ENCODE measurements at regions not wholly inside any gene's neighbourhood (a gene's known extent, or its start where the extent isn't known, plus 50 kb on each side); places are given as distances from the start of the nearest gene placed in this dataset.

DNA sequence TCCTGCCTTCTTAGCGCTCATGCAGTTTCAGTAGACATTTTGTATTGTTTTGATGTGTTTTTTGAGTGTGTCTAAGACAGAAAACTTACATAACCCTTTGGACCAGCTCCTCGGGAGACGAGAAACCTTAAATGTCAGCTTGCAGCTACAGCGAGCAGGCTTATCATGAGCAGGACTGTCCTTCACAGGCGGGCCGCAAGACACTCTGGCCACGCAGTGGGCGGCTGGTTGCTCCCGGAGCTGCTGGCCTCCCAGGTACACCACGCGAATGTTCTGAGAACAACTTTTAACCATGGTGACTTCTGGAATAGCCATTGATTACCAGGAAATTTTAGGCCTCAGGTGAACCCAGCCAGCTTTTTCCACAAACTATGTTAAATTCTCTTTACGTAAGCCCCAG, 164.1 kb upstream of the DIO3 start:
- no peaks in the 10 kb centered on the region for H3K79me2 ChIP-seq (ENCODE audit: insufficient read depth, low read length)
- H3K4me3 ChIP-seq (replicated peaks in 1 of 3; ENCODE audit: insufficient read depth in 1 of 3, low read depth in 2 of 3, low read length in 3 of 3) = no peak overlapping the region
- POLR2A ChIA-PET = interaction anchor here (0.7 to 1.1 kb wide), 2 partner anchors 78 to 109 kb away, joined by 3 read pairs; no protein-coding TSS in a partner anchor
- no peaks in the 10 kb centered on the region for H3K4me1 ChIP-seq (ENCODE audit: insufficient read depth, low read length)
- WGBS (ENCODE audit: low lambda C conversion rate) = 58% methylated on average over 9 of the region's 12 CpGs
- H3K36me3 ChIP-seq (replicated peaks in 1 of 2; ENCODE audit: control insufficient read depth in 1 of 2, insufficient read depth in 2 of 2, low read length in 2 of 2) = no peaks in the 10 kb centered on the region
- FAIRE-seq (no peak), ATAC-seq (no peak), DNase-seq (ENCODE audit: low spot score) (no peak)
- H3K9me3 ChIP-seq (ENCODE audit: low read length) = no peaks in the 10 kb centered on the region
- H2AFZ ChIP-seq (ENCODE audit: low read length) = no peak overlapping the region
- no peak overlapping the region for H3K27ac ChIP-seq (ENCODE audit: extremely low read length, insufficient read depth, low read length)
- no peak overlapping the region for H3K4me2 ChIP-seq (ENCODE audit: low read depth, low read length)
- intact Hi-C loops (cut with micrococcal nuclease; ENCODE audit: unreplicated experiment) = no loop called here
- H3K9ac ChIP-seq (ENCODE audit: insufficient read depth, low read depth, low read length) = no peak overlapping the region
- no peaks in the 10 kb centered on the region for H4K20me1 ChIP-seq (ENCODE audit: insufficient read depth, low read length)
- peaks cover 0 to 29% of the 10 kb centered on the region in 2 experiments; a peak in 2 of 5 replicates for H3K27me3 ChIP-seq (ENCODE audit: control insufficient read depth in 1 of 2, insufficient read depth in 2 of 2, low read length in 2 of 2)
- in situ Hi-C loops (cut with HindIII; ENCODE audit: extremely low pct_ligation_motif_present, low pct_unique_long_range_greater_than_20kb) = no loop called here
- CTCF ChIA-PET (ENCODE audit: low intra/inter-chr PET ratio, low total read pairs) = no interaction called here
- no TSS peak for BruUV-seq (replicated peaks)
- no peak for TF ChIP-seq FOSL1 (CRISPR knock-in tag; IDR thresholded peaks at IDR 0.05; ENCODE audit: borderline replicate concordance)
- TF ChIP-seq ZNF33A (CRISPR knock-in tag; IDR thresholded peaks at IDR 0.05; ENCODE audit: borderline replicate concordance) = no peak

DNA sequence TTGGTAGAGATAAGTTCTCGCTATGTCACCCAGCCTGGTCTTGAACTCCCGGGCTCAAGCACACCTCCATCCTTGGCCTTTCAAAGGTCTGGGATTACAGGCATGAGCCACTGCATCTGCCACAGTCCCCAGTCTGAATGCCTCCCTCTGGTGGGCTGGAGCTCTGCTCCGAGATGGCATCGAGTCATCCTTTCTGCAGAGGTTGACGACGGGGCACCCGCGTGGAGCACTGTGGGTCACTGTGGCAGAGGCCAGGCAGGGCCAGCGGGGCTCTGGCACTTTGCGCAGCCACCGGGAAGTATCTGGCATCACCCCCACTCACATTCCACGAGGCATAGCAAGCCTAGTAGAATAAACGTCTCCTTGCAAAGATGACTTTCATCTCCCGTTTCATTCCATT, 163.3 kb upstream of the DIO3 start:
- Histone ChIP-seq H4K20me1 (ENCODE audit: insufficient read depth, low read length) (no peaks in the 10 kb centered on the region), H3K4me3 (replicated peaks in 1 of 3; ENCODE audit: insufficient read depth in 1 of 3, low read depth in 2 of 3, low read length in 3 of 3) (no peak overlapping the region), H3K27ac (ENCODE audit: extremely low read length, insufficient read depth, low read length) (no peak overlapping the region), H3K36me3 (replicated peaks in 1 of 2; ENCODE audit: control insufficient read depth in 1 of 2, insufficient read depth in 2 of 2, low read length in 2 of 2) (no peaks in the 10 kb centered on the region), H3K27me3 (ENCODE audit: control insufficient read depth in 1 of 2, insufficient read depth in 2 of 2, low read length in 2 of 2) (peaks cover 0 to 32% of the 10 kb centered on the region in 2 experiments; a peak in 2 of 5 replicates), H3K9ac (ENCODE audit: insufficient read depth, low read depth, low read length) (no peak overlapping the region), H3K4me1 (ENCODE audit: insufficient read depth, low read length) (no peaks in the 10 kb centered on the region), H3K9me3 (ENCODE audit: low read length) (no peaks in the 10 kb centered on the region), H2AFZ (ENCODE audit: low read length) (no peak overlapping the region), H3K79me2 (ENCODE audit: insufficient read depth, low read length) (no peaks in the 10 kb centered on the region), H3K4me2 (ENCODE audit: low read depth, low read length) (no peak overlapping the region)
- WGBS (ENCODE audit: low lambda C conversion rate) = 54% methylated on average over 14 of the region's 14 CpGs
- in situ Hi-C loops (cut with HindIII; ENCODE audit: extremely low pct_ligation_motif_present, low pct_unique_long_range_greater_than_20kb) = no loop called here
- BruUV-seq (replicated peaks) = no TSS peak
- FAIRE-seq (no peak), ATAC-seq (no peak), DNase-seq (ENCODE audit: low spot score) (no peak)
- intact Hi-C loops (cut with micrococcal nuclease; ENCODE audit: unreplicated experiment) = no loop called here
- CTCF ChIA-PET (ENCODE audit: low intra/inter-chr PET ratio, low total read pairs) = no interaction called here
- TF ChIP-seq, protein P1, sequence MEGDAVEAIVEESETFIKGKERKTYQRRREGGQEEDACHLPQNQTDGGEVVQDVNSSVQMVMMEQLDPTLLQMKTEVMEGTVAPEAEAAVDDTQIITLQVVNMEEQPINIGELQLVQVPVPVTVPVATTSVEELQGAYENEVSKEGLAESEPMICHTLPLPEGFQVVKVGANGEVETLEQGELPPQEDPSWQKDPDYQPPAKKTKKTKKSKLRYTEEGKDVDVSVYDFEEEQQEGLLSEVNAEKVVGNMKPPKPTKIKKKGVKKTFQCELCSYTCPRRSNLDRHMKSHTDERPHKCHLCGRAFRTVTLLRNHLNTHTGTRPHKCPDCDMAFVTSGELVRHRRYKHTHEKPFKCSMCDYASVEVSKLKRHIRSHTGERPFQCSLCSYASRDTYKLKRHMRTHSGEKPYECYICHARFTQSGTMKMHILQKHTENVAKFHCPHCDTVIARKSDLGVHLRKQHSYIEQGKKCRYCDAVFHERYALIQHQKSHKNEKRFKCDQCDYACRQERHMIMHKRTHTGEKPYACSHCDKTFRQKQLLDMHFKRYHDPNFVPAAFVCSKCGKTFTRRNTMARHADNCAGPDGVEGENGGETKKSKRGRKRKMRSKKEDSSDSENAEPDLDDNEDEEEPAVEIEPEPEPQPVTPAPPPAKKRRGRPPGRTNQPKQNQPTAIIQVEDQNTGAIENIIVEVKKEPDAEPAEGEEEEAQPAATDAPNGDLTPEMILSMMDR (CRISPR knock-in tag; IDR thresholded peaks at IDR 0.05) = peak; percentile 22; the same call in 1 of the 2 replicates
- TF ChIP-seq STAG1 (CRISPR knock-in tag; IDR thresholded peaks at IDR 0.05) (peak; percentile 37), SMAD9 (CRISPR knock-in tag; IDR thresholded peaks at IDR 0.05) (no peak), RARA (CRISPR knock-in tag; IDR thresholded peaks at IDR 0.05) (peak; percentile 27; the same call in 1 of the 2 replicates)
- TF ChIP-seq, protein P2, sequence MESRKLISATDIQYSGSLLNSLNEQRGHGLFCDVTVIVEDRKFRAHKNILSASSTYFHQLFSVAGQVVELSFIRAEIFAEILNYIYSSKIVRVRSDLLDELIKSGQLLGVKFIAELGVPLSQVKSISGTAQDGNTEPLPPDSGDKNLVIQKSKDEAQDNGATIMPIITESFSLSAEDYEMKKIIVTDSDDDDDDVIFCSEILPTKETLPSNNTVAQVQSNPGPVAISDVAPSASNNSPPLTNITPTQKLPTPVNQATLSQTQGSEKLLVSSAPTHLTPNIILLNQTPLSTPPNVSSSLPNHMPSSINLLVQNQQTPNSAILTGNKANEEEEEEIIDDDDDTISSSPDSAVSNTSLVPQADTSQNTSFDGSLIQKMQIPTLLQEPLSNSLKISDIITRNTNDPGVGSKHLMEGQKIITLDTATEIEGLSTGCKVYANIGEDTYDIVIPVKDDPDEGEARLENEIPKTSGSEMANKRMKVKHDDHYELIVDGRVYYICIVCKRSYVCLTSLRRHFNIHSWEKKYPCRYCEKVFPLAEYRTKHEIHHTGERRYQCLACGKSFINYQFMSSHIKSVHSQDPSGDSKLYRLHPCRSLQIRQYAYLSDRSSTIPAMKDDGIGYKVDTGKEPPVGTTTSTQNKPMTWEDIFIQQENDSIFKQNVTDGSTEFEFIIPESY (CRISPR knock-in tag; IDR thresholded peaks at IDR 0.05) = peak; percentile 56
- TF ChIP-seq, protein P3, sequence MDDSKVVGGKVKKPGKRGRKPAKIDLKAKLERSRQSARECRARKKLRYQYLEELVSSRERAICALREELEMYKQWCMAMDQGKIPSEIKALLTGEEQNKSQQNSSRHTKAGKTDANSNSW (CRISPR knock-in tag; IDR thresholded peaks at IDR 0.05; ENCODE audit: borderline replicate concordance) = no peak
- TF ChIP-seq, protein P4, sequence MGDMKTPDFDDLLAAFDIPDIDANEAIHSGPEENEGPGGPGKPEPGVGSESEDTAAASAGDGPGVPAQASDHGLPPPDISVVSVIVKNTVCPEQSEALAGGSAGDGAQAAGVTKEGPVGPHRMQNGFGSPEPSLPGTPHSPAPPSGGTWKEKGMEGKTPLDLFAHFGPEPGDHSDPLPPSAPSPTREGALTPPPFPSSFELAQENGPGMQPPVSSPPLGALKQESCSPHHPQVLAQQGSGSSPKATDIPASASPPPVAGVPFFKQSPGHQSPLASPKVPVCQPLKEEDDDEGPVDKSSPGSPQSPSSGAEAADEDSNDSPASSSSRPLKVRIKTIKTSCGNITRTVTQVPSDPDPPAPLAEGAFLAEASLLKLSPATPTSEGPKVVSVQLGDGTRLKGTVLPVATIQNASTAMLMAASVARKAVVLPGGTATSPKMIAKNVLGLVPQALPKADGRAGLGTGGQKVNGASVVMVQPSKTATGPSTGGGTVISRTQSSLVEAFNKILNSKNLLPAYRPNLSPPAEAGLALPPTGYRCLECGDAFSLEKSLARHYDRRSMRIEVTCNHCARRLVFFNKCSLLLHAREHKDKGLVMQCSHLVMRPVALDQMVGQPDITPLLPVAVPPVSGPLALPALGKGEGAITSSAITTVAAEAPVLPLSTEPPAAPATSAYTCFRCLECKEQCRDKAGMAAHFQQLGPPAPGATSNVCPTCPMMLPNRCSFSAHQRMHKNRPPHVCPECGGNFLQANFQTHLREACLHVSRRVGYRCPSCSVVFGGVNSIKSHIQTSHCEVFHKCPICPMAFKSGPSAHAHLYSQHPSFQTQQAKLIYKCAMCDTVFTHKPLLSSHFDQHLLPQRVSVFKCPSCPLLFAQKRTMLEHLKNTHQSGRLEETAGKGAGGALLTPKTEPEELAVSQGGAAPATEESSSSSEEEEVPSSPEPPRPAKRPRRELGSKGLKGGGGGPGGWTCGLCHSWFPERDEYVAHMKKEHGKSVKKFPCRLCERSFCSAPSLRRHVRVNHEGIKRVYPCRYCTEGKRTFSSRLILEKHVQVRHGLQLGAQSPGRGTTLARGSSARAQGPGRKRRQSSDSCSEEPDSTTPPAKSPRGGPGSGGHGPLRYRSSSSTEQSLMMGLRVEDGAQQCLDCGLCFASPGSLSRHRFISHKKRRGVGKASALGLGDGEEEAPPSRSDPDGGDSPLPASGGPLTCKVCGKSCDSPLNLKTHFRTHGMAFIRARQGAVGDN (CRISPR knock-in tag; IDR thresholded peaks at IDR 0.05) = 0 out of 2 replicates have a peak, but pooled peaks have one; percentile 16
- POLR2A ChIA-PET = interaction anchor here (1.1 kb wide), 1 partner anchor 109 kb away, joined by 3 read pairs; no protein-coding TSS in a partner anchor
